ENCODE measurements at regions not wholly inside any gene's neighbourhood (a gene's known extent, or its start where the extent isn't known, plus 50 kb on each side); places are given as distances from the start of the nearest gene placed in this dataset.

GRCh38 chr2:239507576-239508258 lies 106.9 kb upstream of the HDAC4 start:
- peak overlapping the region; percentile 56; the same call in 1 of the 2 replicates for H2AFZ ChIP-seq
- no peaks in the 10 kb centered on the region for H3K36me3 Mint-ChIP-seq (ENCODE audit: low read depth)
- H3K27me3 ChIP-seq (ENCODE audit: insufficient read depth): no peaks in the 10 kb centered on the region
- peaks cover 10% of the 10 kb centered on the region for H3K27me3 Mint-ChIP-seq (ENCODE audit: insufficient read depth, low read depth, poor library complexity)
- H3F3A ChIP-seq (replicated peaks; ENCODE audit: low read depth): no peaks in the 10 kb centered on the region
- no peaks in the 10 kb centered on the region for H3K79me2 ChIP-seq (replicated peaks; ENCODE audit: insufficient read depth)
- no peak overlapping the region for H3K4me3 ChIP-seq
- H4K20me1 ChIP-seq (replicated peaks; ENCODE audit: insufficient read depth): no peaks in the 10 kb centered on the region
- no peak overlapping the region for H3K27ac ChIP-seq (ENCODE audit: low read depth)
- TF ChIP-seq ETS1 (IDR thresholded peaks at IDR 0.05) (no peak), STAT1 (IDR thresholded peaks at IDR 0.05; ENCODE audit: unreplicated experiment) (no peak), NANOG (IDR thresholded peaks at IDR 0.05; ENCODE audit: borderline replicate concordance) (no peak), REST (IDR thresholded peaks at IDR 0.05; ENCODE audit: unreplicated experiment) (no peak), EZH2 (IDR thresholded peaks at IDR 0.05; ENCODE audit: low read depth, unreplicated experiment) (no peak), ZNF462 (CRISPR knock-in tag; IDR thresholded peaks at IDR 0.05) (no peak), ZNF331 (CRISPR knock-in tag; IDR thresholded peaks at IDR 0.05; ENCODE audit: low read depth) (no peak), ZNF114 (CRISPR knock-in tag; IDR thresholded peaks at IDR 0.05) (no peak), CREB1 (CRISPR knock-in tag; IDR thresholded peaks at IDR 0.05; ENCODE audit: low read depth) (no peak), CTCF (conservative IDR thresholded peaks at IDR 0.05; ENCODE audit: low read depth in 2 of 2) (no peak), JUNB (IDR thresholded peaks at IDR 0.05; ENCODE audit: unreplicated experiment) (no peak)
- no peaks in the 10 kb centered on the region for H3K36me3 ChIP-seq (ENCODE audit: insufficient read depth)
- ATAC-seq (peak; percentile 22), DNase-seq (ENCODE audit: low spot score) (no peak)
- no peak overlapping the region for H3K27ac Mint-ChIP-seq
- no peaks in the 10 kb centered on the region for H3K4me1 ChIP-seq (ENCODE audit: insufficient read depth)
- no peaks in the 10 kb centered on the region for H3K9me2 ChIP-seq (ENCODE audit: insufficient read depth)
- no peak overlapping the region for H3K4me2 ChIP-seq
- no peaks in the 10 kb centered on the region; the same call in 2 of the 3 replicates for H3K9me3 Mint-ChIP-seq
- peaks cover 9% of the 10 kb centered on the region for H3K4me1 Mint-ChIP-seq
- no peak overlapping the region for H3K4me3 Mint-ChIP-seq
